Lung (tissue), 11 donors: ENCODE measurements at regions not wholly inside any gene's neighbourhood (a gene's known extent, or its start where the extent isn't known, plus 50 kb on each side); places are given as distances from the start of the nearest gene placed in this dataset.

ENCODE experiments used
- ATAC-seq: fragments of 200-7000 bp; cut with Tn5 transposase; one replicate; pipeline ENCODE4 v1.9.1; 2020; ENCODE audit warnings: moderate number of reproducible peaks; ENCODE audit not compliant: insufficient read depth, low FRiP score
- DNase-seq, 3 donors: peaks; one replicate each; pipeline ENCODE4 v3.0.0-alpha.2; 2013 to 2017
- H3K27ac ChIP-seq, 2 donors: one replicate each; pipeline ENCODE4 v1.5.1; 2013; ENCODE audit warnings: mild to moderate bottlenecking in 2 of 2, moderate library complexity in 2 of 2, control low read depth in 1 of 2, inconsistent platforms in 1 of 2, low read depth in 1 of 2, low read length in 1 of 2
- H3K27me3 ChIP-seq, 3 donors: one replicate each; pipeline ENCODE4 v1.5.1; 2013; ENCODE audit warnings: low read length in 2 of 3; ENCODE audit not compliant: control insufficient read depth in 3 of 3, insufficient read depth in 3 of 3
- H3K36me3 ChIP-seq, 4 donors: one replicate each; pipeline ENCODE4 v1.5.1; 2013; ENCODE audit warnings: low read length in 4 of 4, mild to moderate bottlenecking in 1 of 4, moderate library complexity in 1 of 4; ENCODE audit not compliant: control insufficient read depth in 4 of 4, insufficient read depth in 4 of 4
- H3K4me1 ChIP-seq, 5 donors: one replicate each; pipeline ENCODE4 v1.5.1; 2013; ENCODE audit warnings: low read length in 5 of 5, mild to moderate bottlenecking in 2 of 5, moderate library complexity in 1 of 5; ENCODE audit not compliant: control insufficient read depth in 5 of 5, insufficient read depth in 5 of 5
- H3K4me3 ChIP-seq: one replicate; pipeline ENCODE4 v1.5.1; 2013; ENCODE audit warnings: mild to moderate bottlenecking, control low read depth, moderate library complexity
- H3K9ac ChIP-seq, 2 donors: one replicate each; pipeline ENCODE4 v1.5.1; 2013; ENCODE audit warnings: low read length in 2 of 2, control low read depth in 1 of 2; ENCODE audit not compliant: insufficient read depth in 1 of 2
- H3K9me3 ChIP-seq, 4 donors: one replicate each; pipeline ENCODE4 v1.5.1; 2013; ENCODE audit warnings: low read length in 3 of 4, mild to moderate bottlenecking in 1 of 4, moderate library complexity in 1 of 4; ENCODE audit not compliant: control insufficient read depth in 4 of 4, insufficient read depth in 3 of 4
- WGBS, 2 donors: extraction: QIAGEN DNeasy Blood & Tissue Kit; methylation state at CpG; one replicate each; pipeline ENCODE4 v1.1.7; 2013; 5-methylcytosine and 5-hydroxymethylcytosine counted together
- TF ChIP-seq, protein P1 (sequence below): IDR thresholded peaks from 2 replicates; pipeline ENCODE4 v1.5.1; 2012; ENCODE audit warnings: mild to moderate bottlenecking; ENCODE audit errors: control extremely low read depth, extremely low read depth
- donor health status: control.
- donor health status: control.
- donor health status: Bipolar disorder and iron deficiency.
- donor health status: healthy.
- donor health status: DM: yes; HTN: yes; CAD: no.

DNA sequence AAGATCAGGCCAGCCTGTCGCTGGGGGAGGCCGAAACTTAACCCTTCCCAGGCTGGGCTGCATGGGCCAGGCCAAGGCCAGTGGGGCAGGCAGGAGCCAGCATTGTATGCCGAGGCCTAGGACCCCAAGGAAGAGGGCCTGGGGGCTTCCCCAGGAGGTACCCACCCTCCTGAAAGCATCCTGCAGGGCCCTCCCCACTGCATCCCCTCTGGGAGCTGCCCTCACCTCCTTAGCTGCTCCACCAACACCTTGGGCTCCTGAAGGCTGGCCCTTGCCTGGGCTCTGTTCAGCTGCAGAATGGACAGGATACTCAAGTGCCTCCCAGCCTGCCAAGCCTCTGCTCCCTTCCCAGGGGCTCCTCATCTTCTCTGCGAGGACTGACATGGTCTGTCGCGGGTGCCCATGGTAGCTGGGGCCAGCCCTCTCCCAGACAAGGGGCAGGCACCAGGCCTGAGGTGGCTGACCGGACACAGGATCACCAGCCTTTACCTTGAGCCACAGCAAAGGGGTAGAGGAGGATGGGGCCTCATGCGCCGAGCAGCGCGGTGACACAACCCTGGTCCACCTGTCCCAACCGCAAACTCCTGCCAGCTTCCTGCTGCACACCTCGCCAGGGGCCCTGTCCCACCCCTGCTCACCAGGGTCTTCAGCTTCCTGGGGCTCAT is 94.2 kb downstream of the MICALL2 start:
- Histone ChIP-seq H3K4me1 (no peaks in the 10 kb centered on the region), H3K9ac (no peak overlapping the region), H3K36me3 (no peaks in the 10 kb centered on the region), H3K27ac (no peak overlapping the region), H3K9me3 (peaks cover 0 to 35% (median 0%) of the 10 kb centered on the region in 4 donors), H3K4me3 (no peak overlapping the region), H3K27me3 (peaks cover 6 to 47% (median 19%) of the 10 kb centered on the region in 3 donors)
- TF ChIP-seq, protein P1, sequence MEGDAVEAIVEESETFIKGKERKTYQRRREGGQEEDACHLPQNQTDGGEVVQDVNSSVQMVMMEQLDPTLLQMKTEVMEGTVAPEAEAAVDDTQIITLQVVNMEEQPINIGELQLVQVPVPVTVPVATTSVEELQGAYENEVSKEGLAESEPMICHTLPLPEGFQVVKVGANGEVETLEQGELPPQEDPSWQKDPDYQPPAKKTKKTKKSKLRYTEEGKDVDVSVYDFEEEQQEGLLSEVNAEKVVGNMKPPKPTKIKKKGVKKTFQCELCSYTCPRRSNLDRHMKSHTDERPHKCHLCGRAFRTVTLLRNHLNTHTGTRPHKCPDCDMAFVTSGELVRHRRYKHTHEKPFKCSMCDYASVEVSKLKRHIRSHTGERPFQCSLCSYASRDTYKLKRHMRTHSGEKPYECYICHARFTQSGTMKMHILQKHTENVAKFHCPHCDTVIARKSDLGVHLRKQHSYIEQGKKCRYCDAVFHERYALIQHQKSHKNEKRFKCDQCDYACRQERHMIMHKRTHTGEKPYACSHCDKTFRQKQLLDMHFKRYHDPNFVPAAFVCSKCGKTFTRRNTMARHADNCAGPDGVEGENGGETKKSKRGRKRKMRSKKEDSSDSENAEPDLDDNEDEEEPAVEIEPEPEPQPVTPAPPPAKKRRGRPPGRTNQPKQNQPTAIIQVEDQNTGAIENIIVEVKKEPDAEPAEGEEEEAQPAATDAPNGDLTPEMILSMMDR: no peak
- ATAC-seq (no peak), DNase-seq (no peak)
- WGBS, 2 donors: 83 to 86% methylated on average over 13 of the region's 13 CpGs

DNA sequence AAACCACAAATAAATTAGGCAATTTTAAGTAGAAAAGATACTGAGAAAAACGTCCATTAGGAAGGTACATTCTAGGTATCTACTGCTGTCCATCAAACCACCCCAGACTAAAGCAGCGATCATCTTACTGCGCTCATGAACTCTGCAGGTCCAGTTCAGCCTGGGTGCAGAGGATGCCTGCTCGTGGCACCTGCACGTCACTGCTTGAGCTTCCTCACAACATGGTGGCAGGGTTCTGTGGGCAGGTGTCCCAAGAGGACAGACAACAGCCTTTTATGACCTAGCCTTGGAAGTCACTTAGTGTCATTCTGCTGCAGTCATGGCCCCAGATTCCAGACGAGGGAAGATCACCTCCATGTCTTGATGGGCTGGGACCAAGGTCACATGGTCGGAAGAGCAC is 93.4 kb downstream of the MICALL2 start:
- Histone ChIP-seq H3K9ac (no peak overlapping the region), H3K4me3 (no peak overlapping the region), H3K27ac (no peak overlapping the region), H3K27me3 (peaks cover 4 to 56% (median 27%) of the 10 kb centered on the region in 3 donors), H3K4me1 (no peaks in the 10 kb centered on the region), H3K9me3 (peaks cover 0 to 31% (median 0%) of the 10 kb centered on the region in 4 donors), H3K36me3 (no peaks in the 10 kb centered on the region)
- DNase-seq (no peak), ATAC-seq (no peak)
- TF ChIP-seq, protein P1: no peak
- WGBS, 2 donors: 81 to 82% methylated on average over 7 of the region's 7 CpGs

DNA sequence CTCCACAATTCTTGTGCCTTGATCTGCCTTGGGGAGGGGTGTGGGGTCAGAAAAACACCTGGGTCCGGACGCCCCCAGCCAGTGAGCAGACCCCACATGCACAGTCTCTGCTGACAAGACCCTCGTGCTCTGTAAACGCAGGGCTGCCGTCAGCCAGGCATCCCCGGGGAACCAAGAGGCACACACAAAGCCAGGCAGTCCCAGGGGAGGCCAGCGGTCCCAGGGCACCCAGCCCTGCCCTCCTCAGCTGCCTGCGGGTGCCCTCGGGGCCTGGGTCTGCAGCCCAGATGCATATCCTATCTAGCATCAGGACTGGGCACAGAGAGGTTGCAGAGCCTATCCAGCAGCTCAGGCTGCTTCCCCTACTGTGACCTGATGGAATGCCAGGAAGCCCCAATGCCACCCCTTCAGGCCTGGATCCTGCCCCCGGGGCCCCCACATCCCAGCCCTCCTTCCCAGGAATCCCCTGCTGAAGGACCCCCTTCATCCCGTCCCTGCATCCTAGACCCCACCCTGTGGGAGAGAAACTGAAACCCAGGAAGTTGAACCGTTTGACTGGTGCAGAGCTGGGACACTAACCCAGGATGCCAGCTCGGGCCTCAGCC is 92.4 kb downstream of the MICALL2 start:
- DNase-seq (no peak), ATAC-seq (no peak)
- Histone ChIP-seq H3K27me3 (peaks cover 3 to 59% (median 32%) of the 10 kb centered on the region in 3 donors), H3K4me3 (no peak overlapping the region), H3K9ac (no peak overlapping the region), H3K4me1 (no peaks in the 10 kb centered on the region), H3K27ac (no peak overlapping the region), H3K9me3 (peaks cover 0 to 31% (median 0%) of the 10 kb centered on the region in 4 donors), H3K36me3 (no peaks in the 10 kb centered on the region)
- WGBS, 2 donors: 50 to 60% methylated on average over 13 of the region's 13 CpGs
- TF ChIP-seq, protein P1: no peak
